ENCODE measurements at regions not wholly inside any gene's neighbourhood (a gene's known extent, or its start where the extent isn't known, plus 50 kb on each side); places are given as distances from the start of the nearest gene placed in this dataset.

DNA sequence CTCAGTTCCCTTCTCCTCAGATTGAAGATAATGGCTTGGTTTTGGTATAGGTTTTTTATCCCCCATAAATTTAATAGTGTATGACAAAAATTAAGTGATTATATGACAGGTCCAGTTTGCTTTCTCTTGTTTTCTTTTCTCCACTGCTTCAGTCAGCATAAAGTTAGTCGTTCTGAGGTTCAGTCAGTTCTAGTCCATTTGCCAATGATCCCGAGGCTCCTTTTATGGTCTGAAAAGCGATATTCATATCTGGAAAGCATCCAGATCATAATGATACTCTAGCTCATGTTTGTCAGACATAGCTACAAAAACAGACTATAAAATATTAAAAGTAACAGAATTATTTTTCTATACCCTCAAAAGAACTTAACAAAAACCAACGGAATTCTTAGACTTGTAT is 67.1 kb upstream of the SLC38A4 start:
- H3K4ac ChIP-seq (ENCODE audit: low read depth, low read length) = no peak overlapping the region
- no peak overlapping the region for H3K9ac ChIP-seq (ENCODE audit: low read length)
- H2BK120ac ChIP-seq (ENCODE audit: low read depth, low read length) = no peak overlapping the region
- no peaks in the 10 kb centered on the region for H3K36me3 ChIP-seq (ENCODE audit: control insufficient read depth, insufficient read depth, low read length)
- no peaks in the 10 kb centered on the region for H3K79me2 ChIP-seq (ENCODE audit: control insufficient read depth, insufficient read depth, low read length)
- H3K79me1 ChIP-seq (ENCODE audit: low read length) = no peaks in the 10 kb centered on the region
- H3K4me1 ChIP-seq (ENCODE audit: control insufficient read depth, low read depth, low read length) = no peaks in the 10 kb centered on the region
- no peaks in the 10 kb centered on the region for H3K27me3 ChIP-seq (ENCODE audit: insufficient read depth, low read length, poor library complexity)
- H3K4me3 ChIP-seq (ENCODE audit: low read length) = no peak overlapping the region
- DNase-seq = no peak
- no peak overlapping the region for H3K27ac ChIP-seq (ENCODE audit: low read depth, low read length)
- H3K18ac ChIP-seq (ENCODE audit: low read length) = no peak overlapping the region
- H4K8ac ChIP-seq (ENCODE audit: low read depth, low read length) = no peak overlapping the region
- no peak overlapping the region for H4K5ac ChIP-seq (ENCODE audit: low read length)
- no peak overlapping the region for H3K23ac ChIP-seq (ENCODE audit: low read length)
- H2BK15ac ChIP-seq (replicated peaks; ENCODE audit: low read depth) = no peak overlapping the region
- H3K4me2 ChIP-seq (ENCODE audit: low read length) = no peak overlapping the region
- no peak overlapping the region for H3K56ac ChIP-seq (ENCODE audit: low read length)
- no CpG with 5 or more reads among the region's 4 CpGs for WGBS (ENCODE audit: extremely low coverage, insufficient coverage, low lambda C conversion rate)
- no peak overlapping the region for H2AK5ac ChIP-seq (ENCODE audit: low read length)
- H2BK5ac ChIP-seq (ENCODE audit: low read length) = no peak overlapping the region

DNA sequence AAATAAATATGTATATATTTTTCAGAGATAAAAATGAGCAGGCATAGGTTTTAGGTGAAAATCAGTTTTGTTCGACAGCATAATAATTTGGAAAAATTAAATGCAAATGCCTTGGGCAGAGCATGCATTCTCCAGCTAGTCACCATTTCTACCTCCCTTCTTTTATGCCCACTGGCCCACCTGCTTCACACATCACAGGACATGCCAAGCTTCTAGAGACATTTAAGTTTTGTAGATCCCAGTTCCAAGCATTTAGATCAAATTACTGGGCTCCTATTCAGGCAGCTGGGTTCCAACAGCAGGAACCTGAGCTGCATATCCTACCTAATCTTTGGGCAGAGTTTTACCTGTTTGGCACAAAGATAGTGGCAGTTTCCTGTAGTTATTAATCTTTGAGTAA is 67.6 kb upstream of the SLC38A4 start:
- Histone ChIP-seq H4K5ac (ENCODE audit: low read length) (no peak overlapping the region), H3K4me2 (ENCODE audit: low read length) (no peak overlapping the region), H3K18ac (ENCODE audit: low read length) (no peak overlapping the region), H3K79me1 (ENCODE audit: low read length) (no peaks in the 10 kb centered on the region), H2BK5ac (ENCODE audit: low read length) (no peak overlapping the region), H3K4ac (ENCODE audit: low read depth, low read length) (no peak overlapping the region), H3K56ac (ENCODE audit: low read length) (no peak overlapping the region), H2BK120ac (ENCODE audit: low read depth, low read length) (no peak overlapping the region), H2BK15ac (replicated peaks; ENCODE audit: low read depth) (no peak overlapping the region), H3K79me2 (ENCODE audit: control insufficient read depth, insufficient read depth, low read length) (no peaks in the 10 kb centered on the region), H3K23ac (ENCODE audit: low read length) (no peak overlapping the region), H3K27ac (ENCODE audit: low read depth, low read length) (no peak overlapping the region), H4K8ac (ENCODE audit: low read depth, low read length) (no peak overlapping the region), H3K36me3 (ENCODE audit: control insufficient read depth, insufficient read depth, low read length) (no peaks in the 10 kb centered on the region), H3K4me3 (ENCODE audit: low read length) (no peak overlapping the region), H3K27me3 (ENCODE audit: insufficient read depth, low read length, poor library complexity) (no peaks in the 10 kb centered on the region), H2AK5ac (ENCODE audit: low read length) (no peak overlapping the region), H3K4me1 (ENCODE audit: control insufficient read depth, low read depth, low read length) (no peaks in the 10 kb centered on the region), H3K9ac (ENCODE audit: low read length) (no peak overlapping the region)
- no peak for DNase-seq
- WGBS (ENCODE audit: extremely low coverage, insufficient coverage, low lambda C conversion rate) = no CpG with 5 or more reads among the region's 1 CpG

DNA sequence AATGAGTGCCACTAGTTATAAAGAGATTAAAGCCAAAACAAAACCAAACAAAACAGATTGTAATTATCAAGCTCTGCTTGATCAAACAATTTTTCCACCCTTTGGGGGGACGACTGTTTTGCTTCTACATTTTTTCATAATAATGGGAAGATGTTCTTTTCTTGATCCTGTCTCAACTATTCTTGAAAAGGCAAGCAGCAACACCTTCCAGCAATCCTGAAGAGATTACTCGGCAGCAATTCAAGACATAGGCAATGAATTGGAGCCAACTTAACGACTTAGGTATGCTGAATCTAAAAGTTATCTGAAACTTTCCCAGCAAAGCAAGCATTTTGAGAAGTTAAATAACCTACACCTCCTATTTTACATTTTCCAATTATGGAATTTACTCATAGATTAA is 69.9 kb upstream of the SLC38A4 start:
- Histone ChIP-seq H3K9ac (ENCODE audit: low read length) (no peak overlapping the region), H3K27ac (ENCODE audit: low read depth, low read length) (no peak overlapping the region), H3K27me3 (ENCODE audit: insufficient read depth, low read length, poor library complexity) (no peaks in the 10 kb centered on the region), H2BK120ac (ENCODE audit: low read depth, low read length) (no peak overlapping the region), H4K5ac (ENCODE audit: low read length) (no peak overlapping the region), H3K79me1 (ENCODE audit: low read length) (no peaks in the 10 kb centered on the region), H3K18ac (ENCODE audit: low read length) (no peak overlapping the region), H2AK5ac (ENCODE audit: low read length) (no peak overlapping the region), H2BK15ac (replicated peaks; ENCODE audit: low read depth) (no peak overlapping the region), H4K8ac (ENCODE audit: low read depth, low read length) (no peak overlapping the region), H3K79me2 (ENCODE audit: control insufficient read depth, insufficient read depth, low read length) (no peaks in the 10 kb centered on the region), H3K56ac (ENCODE audit: low read length) (no peak overlapping the region), H3K36me3 (ENCODE audit: control insufficient read depth, insufficient read depth, low read length) (no peaks in the 10 kb centered on the region), H2BK5ac (ENCODE audit: low read length) (no peak overlapping the region), H3K23ac (ENCODE audit: low read length) (no peak overlapping the region), H3K4me2 (ENCODE audit: low read length) (no peak overlapping the region), H3K4me1 (ENCODE audit: control insufficient read depth, low read depth, low read length) (no peaks in the 10 kb centered on the region), H3K4me3 (ENCODE audit: low read length) (no peak overlapping the region), H3K4ac (ENCODE audit: low read depth, low read length) (no peak overlapping the region)
- DNase-seq = no peak
- WGBS (ENCODE audit: extremely low coverage, insufficient coverage, low lambda C conversion rate) = no CpG with 5 or more reads among the region's 3 CpGs

DNA sequence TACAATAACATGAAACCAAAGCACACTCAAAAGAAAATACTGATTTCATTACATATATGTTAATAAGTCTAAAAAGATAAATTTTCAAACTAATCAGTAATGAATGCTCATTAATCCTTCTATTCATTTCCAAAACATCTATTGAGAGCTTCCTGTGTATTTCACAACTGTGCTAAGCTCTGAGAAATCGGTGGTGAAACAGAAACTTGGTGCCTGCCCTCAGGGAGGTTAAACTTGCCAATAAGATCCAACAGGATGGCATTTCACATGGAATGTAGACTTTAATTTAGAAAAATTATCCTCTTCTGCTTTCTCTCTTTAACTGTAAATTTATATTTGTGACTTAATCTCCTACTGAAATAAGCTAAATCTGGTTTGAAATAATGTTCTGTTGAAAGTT is 70.9 kb upstream of the SLC38A4 start:
- Histone ChIP-seq H3K79me2 (ENCODE audit: control insufficient read depth, insufficient read depth, low read length) (no peaks in the 10 kb centered on the region), H3K79me1 (ENCODE audit: low read length) (no peaks in the 10 kb centered on the region), H4K8ac (ENCODE audit: low read depth, low read length) (no peak overlapping the region), H3K4ac (ENCODE audit: low read depth, low read length) (no peak overlapping the region), H3K27ac (ENCODE audit: low read depth, low read length) (no peak overlapping the region), H3K27me3 (ENCODE audit: insufficient read depth, low read length, poor library complexity) (no peaks in the 10 kb centered on the region), H3K4me2 (ENCODE audit: low read length) (no peak overlapping the region), H3K4me3 (ENCODE audit: low read length) (no peak overlapping the region), H2BK5ac (ENCODE audit: low read length) (no peak overlapping the region), H2BK120ac (ENCODE audit: low read depth, low read length) (no peak overlapping the region), H3K9ac (ENCODE audit: low read length) (no peak overlapping the region), H3K23ac (ENCODE audit: low read length) (no peak overlapping the region), H4K5ac (ENCODE audit: low read length) (no peak overlapping the region), H2BK15ac (replicated peaks; ENCODE audit: low read depth) (no peak overlapping the region), H3K56ac (ENCODE audit: low read length) (no peak overlapping the region), H2AK5ac (ENCODE audit: low read length) (no peak overlapping the region), H3K36me3 (ENCODE audit: control insufficient read depth, insufficient read depth, low read length) (no peaks in the 10 kb centered on the region), H3K4me1 (ENCODE audit: control insufficient read depth, low read depth, low read length) (no peaks in the 10 kb centered on the region), H3K18ac (ENCODE audit: low read length) (no peak overlapping the region)
- no CpG with 5 or more reads among the region's 1 CpG for WGBS (ENCODE audit: extremely low coverage, insufficient coverage, low lambda C conversion rate)
- DNase-seq = no peak

- Histone ChIP-seq H3K27me3 (ENCODE audit: insufficient read depth, low read length, poor library complexity) (no peaks in the 10 kb centered on the region), H3K23ac (ENCODE audit: low read length) (no peak overlapping the region), H3K27ac (ENCODE audit: low read depth, low read length) (no peak overlapping the region), H3K4me2 (ENCODE audit: low read length) (no peak overlapping the region), H4K8ac (ENCODE audit: low read depth, low read length) (no peak overlapping the region), H3K4ac (ENCODE audit: low read depth, low read length) (no peak overlapping the region), H3K4me3 (ENCODE audit: low read length) (no peak overlapping the region), H3K4me1 (ENCODE audit: control insufficient read depth, low read depth, low read length) (no peaks in the 10 kb centered on the region), H2AK5ac (ENCODE audit: low read length) (no peak overlapping the region), H3K79me1 (ENCODE audit: low read length) (no peaks in the 10 kb centered on the region), H3K9ac (ENCODE audit: low read length) (no peak overlapping the region), H3K56ac (ENCODE audit: low read length) (no peak overlapping the region), H3K79me2 (ENCODE audit: control insufficient read depth, insufficient read depth, low read length) (no peaks in the 10 kb centered on the region), H2BK120ac (ENCODE audit: low read depth, low read length) (no peak overlapping the region), H3K18ac (ENCODE audit: low read length) (no peak overlapping the region), H3K36me3 (ENCODE audit: control insufficient read depth, insufficient read depth, low read length) (no peaks in the 10 kb centered on the region), H2BK15ac (replicated peaks; ENCODE audit: low read depth) (no peak overlapping the region), H4K5ac (ENCODE audit: low read length) (no peak overlapping the region), H2BK5ac (ENCODE audit: low read length) (no peak overlapping the region)
- DNase-seq = no peak
- no CpG with 5 or more reads among the region's 2 CpGs for WGBS (ENCODE audit: extremely low coverage, insufficient coverage, low lambda C conversion rate)
Observed at GRCh38 chr12:46898152-46898931, 72.5 kb upstream of the SLC38A4 start.

GRCh38 chr12:46898989-46899388 is 73.2 kb upstream of the SLC38A4 start:
- Histone ChIP-seq H3K23ac (ENCODE audit: low read length) (no peak overlapping the region), H2BK120ac (ENCODE audit: low read depth, low read length) (no peak overlapping the region), H2AK5ac (ENCODE audit: low read length) (no peak overlapping the region), H3K27me3 (ENCODE audit: insufficient read depth, low read length, poor library complexity) (no peaks in the 10 kb centered on the region), H3K4me1 (ENCODE audit: control insufficient read depth, low read depth, low read length) (no peaks in the 10 kb centered on the region), H3K56ac (ENCODE audit: low read length) (no peak overlapping the region), H4K5ac (ENCODE audit: low read length) (no peak overlapping the region), H4K8ac (ENCODE audit: low read depth, low read length) (no peak overlapping the region), H3K18ac (ENCODE audit: low read length) (no peak overlapping the region), H3K4me3 (ENCODE audit: low read length) (no peak overlapping the region), H3K4ac (ENCODE audit: low read depth, low read length) (no peak overlapping the region), H3K9ac (ENCODE audit: low read length) (no peak overlapping the region), H3K79me1 (ENCODE audit: low read length) (no peaks in the 10 kb centered on the region), H2BK5ac (ENCODE audit: low read length) (no peak overlapping the region), H2BK15ac (replicated peaks; ENCODE audit: low read depth) (no peak overlapping the region), H3K27ac (ENCODE audit: low read depth, low read length) (no peak overlapping the region), H3K36me3 (ENCODE audit: control insufficient read depth, insufficient read depth, low read length) (no peaks in the 10 kb centered on the region), H3K4me2 (ENCODE audit: low read length) (no peak overlapping the region), H3K79me2 (ENCODE audit: control insufficient read depth, insufficient read depth, low read length) (no peaks in the 10 kb centered on the region)
- no peak for DNase-seq
- no CpG with 5 or more reads among the region's 1 CpG for WGBS (ENCODE audit: extremely low coverage, insufficient coverage, low lambda C conversion rate)

All from mesendoderm (in vitro differentiated cells).